Right lobe of liver (tissue), 6 donors: ENCODE measurements at regions not wholly inside any gene's neighbourhood (a gene's known extent, or its start where the extent isn't known, plus 50 kb on each side); places are given as distances from the start of the nearest gene placed in this dataset.
"Not testable (repeated sequence)": the region's sequence is repeated elsewhere in the genome, so short reads cannot be mapped to it uniquely, and the experiment has no call there.

Source experiments
- ATAC-seq, 4 donors: fragments of 200-7000 bp; cut with Tn5 transposase; one replicate each; pipeline ENCODE4 v1.9.1; 2020; ENCODE audit warnings: mild to moderate bottlenecking in 4 of 4, moderate library complexity in 4 of 4
- DNase-seq, 3 donors: peaks; one replicate each; pipeline ENCODE4 v3.0.0-alpha.2; 2020
- H3K27ac ChIP-seq, 3 donors: fragments of 200-600 bp; one replicate each; pipeline ENCODE4 v1.8.0; 2022
- H3K27me3 ChIP-seq, 2 donors: fragments of 200-600 bp; one replicate each; pipeline ENCODE4 v1.8.0; 2022
- H3K36me3 ChIP-seq, 4 donors: fragments of 200-600 bp; sonication (generic) in 1 of 4; one replicate each; pipeline versions ENCODE4 v1.5.1 to v1.8.0; 2017 to 2022; ENCODE audit warnings: control low read depth in 1 of 4
- H3K4me1 ChIP-seq, 4 donors: fragments of 200-600 bp; sonication (generic) in 1 of 4; one replicate each; pipeline versions ENCODE4 v1.5.1 to v1.8.0; 2017 to 2022; ENCODE audit warnings: control low read depth in 1 of 4
- H3K4me3 ChIP-seq, 3 donors: fragments of 200-600 bp; one replicate each; pipeline ENCODE4 v1.8.0; 2022
- H3K9me3 ChIP-seq, 4 donors: fragments of 200-600 bp; sonication (generic) in 1 of 4; one replicate each; pipeline versions ENCODE4 v1.5.1 to v1.8.0; 2017 to 2022; ENCODE audit warnings: control low read depth in 1 of 4
- POLR2A ChIP-seq: fragments of 450-650 bp; IDR thresholded peaks from one replicate; pipeline ENCODE4 v1.6.1; 2017; ENCODE audit warnings: antibody characterized with exemption, mild to moderate bottlenecking
- WGBS: methylation state at CpG from one replicate; pipeline ENCODE4 v1.1.6; 2018; ENCODE audit warnings: low coverage, low lambda C conversion rate; ENCODE audit not compliant: insufficient coverage; ENCODE audit errors: missing lambda C conversion rate; 5-methylcytosine and 5-hydroxymethylcytosine counted together
- intact Hi-C, 2 donors: fragments of 100-400 bp; cut with DNase I; formaldehyde crosslinking; loops; one replicate each; pipeline versions ENCODE4 v1.11.2 to v1.14.1; 2022
- TF ChIP-seq, protein P1 (sequence below), 4 donors: fragments of 200-600 bp in 3 of 4; fragments of 450-650 bp in 1 of 4; IDR thresholded peaks; one replicate each; pipeline versions ENCODE4 v1.5.1 to v1.8.0; 2016 to 2022; ENCODE audit warnings: antibody characterized with exemption in 4 of 4, mild to moderate bottlenecking in 2 of 4
- donor health status: DM: no; HTN: yes; CAD: no.
- donor health status: DM: no; HTN: no; CAD: no.
- donor health status: DM: no; HTN: no; CAD: no.
- donor health status: DM: no; HTN: yes; CAD: no.
- donor health status: DM: no; HTN: yes; CAD: no.

- Histone ChIP-seq H3K27ac (no peak overlapping the region), H3K27me3 (no peaks in the 10 kb centered on the region), H3K4me3 (no peak overlapping the region), H3K36me3 (no peaks in the 10 kb centered on the region), H3K9me3 (no peaks in the 10 kb centered on the region), H3K4me1 (no peaks in the 10 kb centered on the region)
- TF ChIP-seq, protein P1, sequence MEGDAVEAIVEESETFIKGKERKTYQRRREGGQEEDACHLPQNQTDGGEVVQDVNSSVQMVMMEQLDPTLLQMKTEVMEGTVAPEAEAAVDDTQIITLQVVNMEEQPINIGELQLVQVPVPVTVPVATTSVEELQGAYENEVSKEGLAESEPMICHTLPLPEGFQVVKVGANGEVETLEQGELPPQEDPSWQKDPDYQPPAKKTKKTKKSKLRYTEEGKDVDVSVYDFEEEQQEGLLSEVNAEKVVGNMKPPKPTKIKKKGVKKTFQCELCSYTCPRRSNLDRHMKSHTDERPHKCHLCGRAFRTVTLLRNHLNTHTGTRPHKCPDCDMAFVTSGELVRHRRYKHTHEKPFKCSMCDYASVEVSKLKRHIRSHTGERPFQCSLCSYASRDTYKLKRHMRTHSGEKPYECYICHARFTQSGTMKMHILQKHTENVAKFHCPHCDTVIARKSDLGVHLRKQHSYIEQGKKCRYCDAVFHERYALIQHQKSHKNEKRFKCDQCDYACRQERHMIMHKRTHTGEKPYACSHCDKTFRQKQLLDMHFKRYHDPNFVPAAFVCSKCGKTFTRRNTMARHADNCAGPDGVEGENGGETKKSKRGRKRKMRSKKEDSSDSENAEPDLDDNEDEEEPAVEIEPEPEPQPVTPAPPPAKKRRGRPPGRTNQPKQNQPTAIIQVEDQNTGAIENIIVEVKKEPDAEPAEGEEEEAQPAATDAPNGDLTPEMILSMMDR (IDR thresholded peaks at IDR 0.05) = no peak
- no peak for TF ChIP-seq POLR2A
- ATAC-seq = no peak
- intact Hi-C loops = no loop called here
- DNase-seq = no peak
- WGBS = 44% methylated on average over 2 of the region's 3 CpGs
Measured at GRCh38 chr5:74971947-74972460, 80.4 kb downstream of the GCNT4 start.

DNA sequence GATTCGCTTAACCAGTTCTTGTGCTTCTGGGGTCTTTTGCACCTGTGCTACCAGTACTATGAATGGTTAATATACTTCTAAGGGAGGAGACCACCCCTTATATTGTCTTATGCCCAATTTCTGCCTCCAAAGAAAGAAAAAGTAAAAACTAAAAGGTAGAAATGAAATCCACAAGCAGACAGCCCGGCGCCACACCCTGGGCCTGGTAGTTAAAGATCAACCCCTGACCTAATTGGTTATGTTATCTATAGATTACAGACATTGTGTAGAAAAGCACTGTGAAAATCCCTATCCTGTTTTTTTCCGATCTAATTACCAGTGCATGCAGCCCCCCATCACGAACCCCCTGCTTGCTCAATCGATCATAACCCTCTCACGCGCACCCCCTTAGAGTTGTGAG is 81.5 kb downstream of the GCNT4 start:
- ATAC-seq, H3K4me3 ChIP-seq, H3K36me3 ChIP-seq, DNase-seq, H3K9me3 ChIP-seq, intact Hi-C loops, H3K27ac ChIP-seq, H3K27me3 ChIP-seq, H3K4me1 ChIP-seq: not testable (repeated sequence)
- 88% methylated on average over 6 of the region's 8 CpGs for WGBS

DNA sequence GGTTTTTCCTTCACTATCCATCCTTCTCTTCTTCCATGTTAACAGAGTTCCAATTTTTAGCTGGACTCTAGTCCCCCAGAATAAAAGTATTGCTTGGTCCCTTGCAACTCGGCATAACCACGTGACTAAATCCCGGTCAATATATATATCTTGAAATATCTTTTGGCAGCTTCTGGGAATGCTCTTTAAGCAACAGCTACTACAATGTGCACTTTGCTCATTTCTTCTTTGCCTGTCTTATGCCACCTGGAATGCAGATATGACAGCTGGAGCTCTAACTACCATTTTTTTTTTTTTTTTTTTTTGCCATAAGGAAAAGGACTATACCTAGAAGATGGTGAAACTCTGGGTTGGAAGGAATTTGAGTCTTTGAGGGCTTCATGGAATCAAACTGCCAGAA is 82.6 kb downstream of the GCNT4 start:
- WGBS = 86% methylated on average over 3 of the region's 3 CpGs
- Histone ChIP-seq H3K9me3 (no peaks in the 10 kb centered on the region), H3K27me3 (no peaks in the 10 kb centered on the region), H3K4me1 (no peaks in the 10 kb centered on the region), H3K4me3 (no peak overlapping the region), H3K36me3 (no peaks in the 10 kb centered on the region), H3K27ac (no peak overlapping the region)
- ATAC-seq (no peak), DNase-seq (no peak)
- TF ChIP-seq, protein P1 (IDR thresholded peaks at IDR 0.05) = no peak
- no peak for TF ChIP-seq POLR2A
- intact Hi-C loops = no loop called here

DNA sequence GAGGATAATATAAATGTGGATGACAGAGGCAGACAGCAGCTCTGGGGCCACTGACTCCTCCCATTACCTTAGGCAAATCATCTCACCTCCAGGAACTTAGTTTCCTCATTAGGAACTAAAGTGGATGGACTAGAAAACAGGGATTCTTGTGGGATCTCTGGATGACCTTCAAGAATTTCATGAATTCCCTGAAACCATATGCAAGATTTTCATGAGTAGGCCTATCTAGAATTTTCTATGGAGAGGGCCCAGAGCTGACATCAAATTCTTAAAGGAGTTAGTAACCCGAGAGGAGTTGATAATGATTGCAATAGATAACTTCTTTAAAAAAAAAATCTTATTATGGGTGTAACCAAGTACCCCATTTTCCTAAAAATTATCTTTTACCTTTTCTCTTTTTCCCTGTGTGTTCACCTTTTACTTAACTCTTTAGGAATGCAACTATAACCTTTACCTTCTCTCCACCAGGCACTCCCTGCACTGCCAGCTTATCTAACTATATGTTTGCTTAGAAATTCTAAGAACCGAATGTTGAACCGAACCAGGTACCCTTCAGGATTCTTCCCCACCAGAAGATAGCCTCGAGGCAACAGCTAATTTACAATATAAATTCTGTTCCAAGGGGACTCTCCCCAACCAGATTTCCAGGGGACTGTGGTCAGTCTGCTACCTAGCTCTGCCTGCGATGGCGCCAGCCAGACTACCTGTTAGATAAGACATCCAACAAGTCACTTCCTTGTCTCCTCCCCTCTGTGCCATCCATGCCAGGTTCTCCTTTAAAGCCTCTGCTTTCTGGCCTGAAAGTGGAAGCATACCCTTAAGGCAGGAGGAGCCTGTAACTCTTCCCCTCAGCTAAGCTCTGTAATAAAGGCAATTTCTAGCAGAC is 86.0 kb downstream of the GCNT4 start:
- no peak for TF ChIP-seq POLR2A
- TF ChIP-seq, protein P1 (IDR thresholded peaks at IDR 0.05) = no peak
- Histone ChIP-seq H3K4me3 (no peak overlapping the region), H3K9me3 (no peaks in the 10 kb centered on the region), H3K36me3 (no peaks in the 10 kb centered on the region), H3K4me1 (no peaks in the 10 kb centered on the region), H3K27me3 (no peaks in the 10 kb centered on the region), H3K27ac (no peak overlapping the region)
- intact Hi-C loops = no loop called here
- DNase-seq (no peak), ATAC-seq (no peak)
- 79% methylated on average over 5 of the region's 6 CpGs for WGBS

DNA sequence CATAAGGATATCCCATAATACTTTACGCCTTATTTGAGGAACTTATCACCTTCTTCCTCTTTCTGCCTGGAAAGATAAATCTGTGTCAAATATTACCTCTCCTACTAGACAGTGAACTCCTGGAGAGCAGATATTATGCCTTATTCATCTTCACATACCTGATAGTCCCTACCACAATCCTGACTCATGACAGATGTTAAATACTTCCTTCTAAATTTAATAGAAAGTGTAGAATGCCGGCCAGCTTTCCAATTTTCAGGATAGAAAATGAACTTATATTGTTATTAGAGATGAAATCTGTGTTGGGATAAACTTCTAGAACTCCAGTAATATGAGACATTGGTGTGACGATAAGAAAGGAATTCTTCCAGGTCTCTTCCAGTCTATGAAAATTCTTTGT is 89.0 kb downstream of the GCNT4 start:
- TF ChIP-seq, protein P1 (IDR thresholded peaks at IDR 0.05) = no peak
- TF ChIP-seq POLR2A = no peak
- ATAC-seq (no peak), DNase-seq (no peak)
- Histone ChIP-seq H3K36me3 (no peaks in the 10 kb centered on the region), H3K27ac (no peak overlapping the region), H3K9me3 (no peaks in the 10 kb centered on the region), H3K4me1 (no peaks in the 10 kb centered on the region), H3K4me3 (no peak overlapping the region), H3K27me3 (no peaks in the 10 kb centered on the region)
- intact Hi-C loops = no loop called here
- 45% methylated on average over 3 of the region's 3 CpGs for WGBS
